Lower leg skin (tissue), 3 donors: ENCODE measurements at regions not wholly inside any gene's neighbourhood (a gene's known extent, or its start where the extent isn't known, plus 50 kb on each side); places are given as distances from the start of the nearest gene placed in this dataset.

Source experiments
- CTCF ChIP-seq, 3 donors: fragments of 450-650 bp; IDR thresholded peaks; one replicate each; pipeline ENCODE4 v1.5.1; 2016; ENCODE audit warnings: antibody characterized with exemption in 3 of 3, mild to moderate bottlenecking in 3 of 3, moderate library complexity in 2 of 3
- POLR2A ChIP-seq, 2 donors: fragments of 450-650 bp; IDR thresholded peaks; one replicate each; pipeline ENCODE4 v1.6.1; 2016 to 2017; ENCODE audit warnings: antibody characterized with exemption in 2 of 2, mild to moderate bottlenecking in 1 of 2, moderate library complexity in 1 of 2

- TF ChIP-seq CTCF (IDR thresholded peaks at IDR 0.05), result no peak
- no peak for TF ChIP-seq POLR2A (IDR thresholded peaks at IDR 0.05)
Measured at GRCh38 chr3:71885006-71885405, 100.1 kb upstream of the PROK2 start.
